ENCODE measurements at regions not wholly inside any gene's neighbourhood (a gene's known extent, or its start where the extent isn't known, plus 50 kb on each side); places are given as distances from the start of the nearest gene placed in this dataset.

- Histone ChIP-seq H3K36me3 (ENCODE audit: insufficient read depth) (no peaks in the 10 kb centered on the region), H3K27ac (ENCODE audit: low read depth) (no peak overlapping the region), H3K4me1 (ENCODE audit: insufficient read depth) (no peaks in the 10 kb centered on the region), H3K4me3 (ENCODE audit: low read depth, low read length) (no peak overlapping the region)
- 79% methylated on average over 3 of the region's 3 CpGs for WGBS
- DNase-seq (ENCODE audit: extremely low spot score) = no peak
These were observed 629.8 kb upstream of the WWC1 start for GRCh38 chr5:167661605-167662004.

GRCh38 chr5:167664222-167664804 lies 627.1 kb upstream of the WWC1 start:
- no peak overlapping the region for H3K27ac ChIP-seq (ENCODE audit: low read depth)
- no peak for DNase-seq (ENCODE audit: extremely low spot score)
- H3K36me3 ChIP-seq (ENCODE audit: insufficient read depth) = no peaks in the 10 kb centered on the region
- 92% methylated on average over 3 of the region's 3 CpGs for WGBS
- H3K4me3 ChIP-seq (ENCODE audit: low read depth, low read length) = no peak overlapping the region
- no peaks in the 10 kb centered on the region for H3K4me1 ChIP-seq (ENCODE audit: insufficient read depth)

GRCh38 chr5:167665841-167666375 lies 625.5 kb upstream of the WWC1 start:
- no peaks in the 10 kb centered on the region for H3K4me1 ChIP-seq (ENCODE audit: insufficient read depth)
- WGBS = 55% methylated on average over 5 of the region's 5 CpGs
- no peak overlapping the region for H3K27ac ChIP-seq (ENCODE audit: low read depth)
- peaks cover 1% of the 10 kb centered on the region for H3K36me3 ChIP-seq (ENCODE audit: insufficient read depth)
- no peak overlapping the region for H3K4me3 ChIP-seq (ENCODE audit: low read depth, low read length)
- no peak for DNase-seq (ENCODE audit: extremely low spot score)

- 69% methylated on average over 4 of the region's 4 CpGs for WGBS
- no peaks in the 10 kb centered on the region for H3K4me1 ChIP-seq (ENCODE audit: insufficient read depth)
- no peak overlapping the region for H3K27ac ChIP-seq (ENCODE audit: low read depth)
- DNase-seq (ENCODE audit: extremely low spot score) = no peak
- peaks cover 1% of the 10 kb centered on the region for H3K36me3 ChIP-seq (ENCODE audit: insufficient read depth)
- no peak overlapping the region for H3K4me3 ChIP-seq (ENCODE audit: low read depth, low read length)
These were observed 620.3 kb upstream of the WWC1 start for GRCh38 chr5:167671176-167671575.

- WGBS = 82% methylated on average over 2 of the region's 2 CpGs
- no peak overlapping the region for H3K4me3 ChIP-seq (ENCODE audit: low read depth, low read length)
- DNase-seq (ENCODE audit: extremely low spot score) = no peak
These were observed 617.5 kb upstream of the WWC1 start for GRCh38 chr5:167673942-167674341.

GRCh38 chr5:167678481-167678880 lies 613.0 kb upstream of the WWC1 start:
- no peaks in the 10 kb centered on the region for H3K36me3 ChIP-seq (ENCODE audit: insufficient read depth)
- H3K4me3 ChIP-seq (ENCODE audit: low read depth, low read length) = no peak overlapping the region
- H3K4me1 ChIP-seq (ENCODE audit: insufficient read depth) = no peaks in the 10 kb centered on the region
- WGBS = 86% methylated on average over 3 of the region's 3 CpGs
- no peak overlapping the region for H3K27ac ChIP-seq (ENCODE audit: low read depth)
- DNase-seq (ENCODE audit: extremely low spot score) = no peak

More at GRCh38 chr5:167673942-167674341, 617.5 kb upstream of the WWC1 start:
- no peak overlapping the region for H3K27ac ChIP-seq (ENCODE audit: low read depth)
- peaks cover 1% of the 10 kb centered on the region for H3K36me3 ChIP-seq (ENCODE audit: insufficient read depth)
- H3K4me1 ChIP-seq (ENCODE audit: insufficient read depth) = no peaks in the 10 kb centered on the region

GRCh38 chr5:167684251-167684650 lies 607.2 kb upstream of the WWC1 start:
- H3K4me3 ChIP-seq (ENCODE audit: low read depth, low read length) = no peak overlapping the region
- H3K27ac ChIP-seq (ENCODE audit: low read depth) = no peak overlapping the region
- DNase-seq (ENCODE audit: extremely low spot score) = no peak
- WGBS = 84% methylated on average over 3 of the region's 3 CpGs
- no peaks in the 10 kb centered on the region for H3K36me3 ChIP-seq (ENCODE audit: insufficient read depth)
- no peaks in the 10 kb centered on the region for H3K4me1 ChIP-seq (ENCODE audit: insufficient read depth)

- no peaks in the 10 kb centered on the region for H3K4me1 ChIP-seq (ENCODE audit: insufficient read depth)
- WGBS = 85% methylated on average over 8 of the region's 8 CpGs
- no peaks in the 10 kb centered on the region for H3K36me3 ChIP-seq (ENCODE audit: insufficient read depth)
- no peak for DNase-seq (ENCODE audit: extremely low spot score)
- H3K27ac ChIP-seq (ENCODE audit: low read depth) = no peak overlapping the region
- H3K4me3 ChIP-seq (ENCODE audit: low read depth, low read length) = no peak overlapping the region
These were observed 602.9 kb upstream of the WWC1 start for GRCh38 chr5:167688341-167689130.

- Histone ChIP-seq H3K4me1 (ENCODE audit: insufficient read depth) (no peaks in the 10 kb centered on the region), H3K4me3 (ENCODE audit: low read depth, low read length) (no peak overlapping the region), H3K27ac (ENCODE audit: low read depth) (no peak overlapping the region), H3K36me3 (ENCODE audit: insufficient read depth) (no peaks in the 10 kb centered on the region)
- 81% methylated on average over 5 of the region's 5 CpGs for WGBS
- DNase-seq (ENCODE audit: extremely low spot score) = no peak
These were observed 596.9 kb upstream of the WWC1 start for GRCh38 chr5:167694325-167695147.

- no peaks in the 10 kb centered on the region for H3K36me3 ChIP-seq (ENCODE audit: insufficient read depth)
- H3K4me3 ChIP-seq (ENCODE audit: low read depth, low read length) = no peak overlapping the region
- no peaks in the 10 kb centered on the region for H3K4me1 ChIP-seq (ENCODE audit: insufficient read depth)
- no peak overlapping the region for H3K27ac ChIP-seq (ENCODE audit: low read depth)
- 88% methylated on average over 10 of the region's 10 CpGs for WGBS
- DNase-seq (ENCODE audit: extremely low spot score) = no peak
These were observed 594.7 kb upstream of the WWC1 start for GRCh38 chr5:167696558-167697314.

GRCh38 chr5:167699432-167699831 lies 592.0 kb upstream of the WWC1 start:
- WGBS = 9% methylated on average over 1 of the region's 1 CpG
- Histone ChIP-seq H3K4me1 (ENCODE audit: insufficient read depth) (no peaks in the 10 kb centered on the region), H3K27ac (ENCODE audit: low read depth) (no peak overlapping the region), H3K36me3 (ENCODE audit: insufficient read depth) (no peaks in the 10 kb centered on the region), H3K4me3 (ENCODE audit: low read depth, low read length) (no peak overlapping the region)
- peak; percentile 32 for DNase-seq (ENCODE audit: extremely low spot score)

- H3K4me3 ChIP-seq (ENCODE audit: low read depth, low read length) = no peak overlapping the region
- H3K27ac ChIP-seq (ENCODE audit: low read depth) = no peak overlapping the region
- H3K36me3 ChIP-seq (ENCODE audit: insufficient read depth) = no peaks in the 10 kb centered on the region
- no peak for DNase-seq (ENCODE audit: extremely low spot score)
- H3K4me1 ChIP-seq (ENCODE audit: insufficient read depth) = no peaks in the 10 kb centered on the region
- 80% methylated on average over 1 of the region's 1 CpG for WGBS
These were observed 590.4 kb upstream of the WWC1 start for GRCh38 chr5:167701051-167701450.

GRCh38 chr5:167702014-167702413 lies 589.4 kb upstream of the WWC1 start:
- no peak for DNase-seq (ENCODE audit: extremely low spot score)
- no peak overlapping the region for H3K27ac ChIP-seq (ENCODE audit: low read depth)
- 53% methylated on average over 2 of the region's 2 CpGs for WGBS
- no peak overlapping the region for H3K4me3 ChIP-seq (ENCODE audit: low read depth, low read length)
- no peaks in the 10 kb centered on the region for H3K36me3 ChIP-seq (ENCODE audit: insufficient read depth)
- no peaks in the 10 kb centered on the region for H3K4me1 ChIP-seq (ENCODE audit: insufficient read depth)
